Naive thymus-derived CD8-positive, alpha-beta T cell (primary cell): ENCODE measurements at regions not wholly inside any gene's neighbourhood (a gene's known extent, or its start where the extent isn't known, plus 50 kb on each side); places are given as distances from the start of the nearest gene placed in this dataset.
"Not testable (repeated sequence)": the region's sequence is repeated elsewhere in the genome, so short reads cannot be mapped to it uniquely, and the experiment has no call there.

Experiments
- ATAC-seq, 2 donors: fragments of 150-1000 bp; cut with Tn5 transposase in 1 of 2; sonication (Bioruptor Pico), chemical (Tn5 transposase) in 1 of 2; 1 replicate in 1 of 2; 2 replicates in 1 of 2; pipeline ENCODE4 v1.10.0; 2021; ENCODE audit warnings: mild to moderate bottlenecking in 2 of 2, moderate library complexity in 2 of 2
- POLR2A ChIA-PET: fragments of 350-600 bp; sonication (Branson Sonifier 250); formaldehyde crosslinking; loops from one replicate; lab custom pipeline; 2021; ENCODE audit warnings: antibody characterized with exemption; lab: Charles Lee
- DNase-seq, 10 donors: peaks; one replicate each; pipeline versions ENCODE4 v3.0.0 to v3.0.0-alpha.2; 2020 to 2022
- H3K27ac Mint-ChIP-seq, 10 donors: one replicate each; pipeline ENCODE4 v1.8.0; 2020 to 2022; ENCODE audit warnings: mild to moderate bottlenecking in 10 of 10, mixed read lengths in 10 of 10, moderate library complexity in 4 of 10, inconsistent platforms in 1 of 10
- H3K27me3 Mint-ChIP-seq, 5 donors: one replicate each; pipeline ENCODE4 v1.8.0; 2021 to 2022; ENCODE audit warnings: mixed read lengths in 5 of 5
- H3K36me3 Mint-ChIP-seq, 3 donors: one replicate each; pipeline ENCODE4 v1.8.0; 2020 to 2022; ENCODE audit warnings: mixed read lengths in 3 of 3, mild to moderate bottlenecking in 2 of 3, inconsistent platforms in 1 of 3
- H3K4me1 Mint-ChIP-seq, 4 donors: one replicate each; pipeline ENCODE4 v1.8.0; 2021 to 2022; ENCODE audit warnings: mixed read lengths in 4 of 4
- H3K4me3 Mint-ChIP-seq, 10 donors: one replicate each; pipeline ENCODE4 v1.8.0; 2020 to 2022; ENCODE audit warnings: mild to moderate bottlenecking in 10 of 10, mixed read lengths in 10 of 10, moderate library complexity in 6 of 10, inconsistent platforms in 1 of 10
- H3K9me3 Mint-ChIP-seq, 9 donors: one replicate each; pipeline ENCODE4 v1.8.0; 2020 to 2022; ENCODE audit warnings: mixed read lengths in 9 of 9, mild to moderate bottlenecking in 3 of 9, inconsistent platforms in 1 of 9, moderate library complexity in 1 of 9

DNA sequence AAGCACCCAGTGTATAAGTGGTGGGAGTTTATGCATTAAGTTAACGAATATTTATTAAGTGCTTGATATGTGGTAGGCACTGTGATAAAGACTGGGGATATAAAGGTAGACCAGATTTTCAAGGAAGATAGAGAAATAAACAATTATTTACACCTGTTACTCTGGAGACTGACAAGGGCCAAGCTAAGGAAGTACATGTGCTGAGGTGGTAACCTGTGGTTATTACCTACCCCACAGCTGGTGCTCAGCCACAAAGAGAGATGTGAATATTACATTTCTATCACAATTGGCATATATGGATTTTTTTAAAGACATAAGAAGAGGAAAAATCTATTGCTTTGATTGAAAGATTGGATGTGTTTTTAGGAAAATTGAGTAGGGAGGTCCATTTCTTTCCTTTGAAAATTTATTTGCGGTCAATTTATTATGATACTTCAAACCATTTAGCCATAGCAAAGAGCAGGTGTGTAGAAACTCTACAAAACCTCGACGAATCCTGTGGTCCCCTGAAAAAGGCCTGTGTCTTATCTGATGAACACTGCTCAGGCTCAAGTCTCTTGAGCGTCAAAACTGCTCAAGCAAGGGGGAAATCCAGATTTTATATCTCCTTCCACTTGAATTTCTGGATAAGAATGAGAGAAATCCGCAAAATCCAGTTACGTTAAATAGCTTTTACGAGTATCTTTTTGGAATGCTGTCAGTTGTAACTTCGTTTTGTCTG is 217.7 kb upstream of the HAND2 start:
- POLR2A ChIA-PET, result no interaction called here
- no peak for ATAC-seq
- Mint-ChIP-seq H3K27me3 (peaks cover 0 to 11% (median 3%) of the 10 kb centered on the region in 5 donors), H3K4me1 (no peaks in the 10 kb centered on the region), H3K9me3 (peaks cover 0 to 5% (median 0%) of the 10 kb centered on the region in 9 donors), H3K27ac (no peak overlapping the region), H3K36me3 (no peaks in the 10 kb centered on the region), H3K4me3 (no peak overlapping the region)
- DNase-seq, result no peak

DNA sequence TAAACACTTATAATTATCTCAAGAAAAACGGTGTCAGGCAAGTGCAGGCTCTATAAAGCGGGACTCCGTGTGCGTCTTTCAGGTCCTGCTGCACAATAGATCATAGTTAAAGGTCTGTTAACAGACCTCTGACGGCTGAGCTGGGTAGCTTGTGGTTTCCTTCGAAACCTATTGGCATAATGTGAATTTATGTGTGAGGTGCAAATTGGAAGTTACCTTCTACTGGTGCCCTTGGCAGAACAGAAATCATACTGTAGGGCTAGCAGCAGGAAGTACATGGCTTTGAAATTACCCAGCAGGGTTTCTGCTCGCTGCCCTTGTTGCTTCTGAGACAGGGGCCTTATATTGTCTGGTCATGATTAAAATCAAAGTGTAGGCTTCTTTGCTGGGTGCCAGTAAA is 216.4 kb upstream of the HAND2 start:
- POLR2A ChIA-PET, result no interaction called here
- Mint-ChIP-seq H3K4me3 (no peak overlapping the region), H3K27me3 (peaks cover 0 to 3% (median 0%) of the 10 kb centered on the region in 5 donors), H3K27ac (no peak overlapping the region), H3K4me1 (no peaks in the 10 kb centered on the region), H3K36me3 (no peaks in the 10 kb centered on the region), H3K9me3 (peaks cover 0 to 5% (median 0%) of the 10 kb centered on the region in 9 donors)
- ATAC-seq (no peak), DNase-seq (no peak)

DNA sequence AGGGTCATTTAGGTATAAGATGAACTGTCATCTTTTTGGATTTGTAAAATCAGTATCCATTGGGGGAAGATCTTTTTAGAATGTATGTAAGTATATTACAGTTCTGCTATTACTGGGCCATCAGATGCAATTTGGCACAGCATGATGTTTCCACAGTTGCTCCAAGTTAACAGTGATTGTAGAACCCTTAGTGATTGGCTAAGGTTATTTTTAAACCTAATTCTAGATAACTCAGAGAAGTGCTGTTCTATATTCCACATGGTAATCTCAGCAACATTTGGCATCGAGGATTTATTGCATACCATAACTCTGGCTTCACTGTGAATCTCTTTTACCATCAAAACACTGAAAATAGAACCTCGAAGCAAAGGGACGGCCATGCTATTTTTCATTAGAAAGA is 215.7 kb upstream of the HAND2 start:
- no peak for ATAC-seq
- H3K4me3 Mint-ChIP-seq, result no peak overlapping the region
- H3K27me3 Mint-ChIP-seq, result peaks cover 0 to 3% (median 0%) of the 10 kb centered on the region in 5 donors

DNA sequence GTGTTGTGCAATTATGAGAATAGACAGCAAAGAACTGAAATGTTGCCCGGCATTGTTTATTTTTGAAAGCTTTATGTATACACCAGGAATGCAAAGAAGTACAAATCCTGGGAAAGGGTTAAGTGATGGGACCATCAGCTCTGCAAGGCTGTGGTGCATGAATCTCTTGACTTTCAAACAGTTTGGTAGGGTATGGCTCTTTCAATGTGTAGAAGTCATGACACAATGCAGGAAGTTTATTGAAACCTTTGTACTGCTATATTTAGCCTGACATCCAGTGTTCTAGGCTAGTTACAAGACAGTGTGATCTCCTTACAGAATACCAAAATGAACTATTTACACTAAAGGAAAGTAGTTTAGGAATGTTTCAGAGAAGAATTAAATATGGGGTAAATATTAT is 206.8 kb upstream of the HAND2 start:
- Mint-ChIP-seq H3K4me1 (no peaks in the 10 kb centered on the region), H3K27ac (no peak overlapping the region)

More for the DNA sequence above, 215.7 kb upstream of the HAND2 start:
- H3K9me3 Mint-ChIP-seq, result peaks cover 0 to 5% (median 0%) of the 10 kb centered on the region in 9 donors
- DNase-seq, result no peak
- no peaks in the 10 kb centered on the region for H3K36me3 Mint-ChIP-seq
- H3K4me1 Mint-ChIP-seq, result no peaks in the 10 kb centered on the region
- POLR2A ChIA-PET, result no interaction called here
- H3K27ac Mint-ChIP-seq, result no peak overlapping the region

DNA sequence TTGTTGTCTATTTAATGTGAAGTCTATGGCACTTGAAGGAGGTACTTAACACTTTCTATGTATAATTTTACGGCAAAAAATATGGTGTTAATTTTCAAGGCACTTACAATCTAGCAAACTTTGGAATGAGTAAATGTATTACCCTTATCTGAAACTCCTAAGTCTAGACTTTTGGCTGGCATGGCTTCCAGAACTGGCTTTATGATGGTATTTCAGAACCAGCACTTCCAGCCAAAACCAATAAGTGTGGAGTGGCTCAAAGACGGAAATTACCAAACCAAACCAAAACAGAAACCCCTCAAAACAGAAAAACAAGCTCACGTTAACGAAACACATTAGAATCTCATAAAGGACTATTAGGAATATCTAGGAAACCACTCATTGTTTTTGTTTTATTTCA is 205.6 kb upstream of the HAND2 start:
- no peak overlapping the region for H3K4me3 Mint-ChIP-seq
- peaks cover 0 to 4% (median 0%) of the 10 kb centered on the region in 5 donors for H3K27me3 Mint-ChIP-seq
- DNase-seq (no peak), ATAC-seq (no peak)
- H3K4me1 Mint-ChIP-seq, result no peaks in the 10 kb centered on the region
- POLR2A ChIA-PET, result no interaction called here
- H3K27ac Mint-ChIP-seq, result no peak overlapping the region
- peaks cover 0 to 10% (median 2%) of the 10 kb centered on the region in 9 donors for H3K9me3 Mint-ChIP-seq
- H3K36me3 Mint-ChIP-seq, result peaks cover 0 to 5% (median 0%) of the 10 kb centered on the region in 3 donors

More for the DNA sequence above, 206.8 kb upstream of the HAND2 start:
- no peak for ATAC-seq
- H3K36me3 Mint-ChIP-seq, result peaks cover 0 to 5% (median 0%) of the 10 kb centered on the region in 3 donors
- peaks cover 0 to 4% (median 0%) of the 10 kb centered on the region in 5 donors for H3K27me3 Mint-ChIP-seq
- no peak overlapping the region for H3K4me3 Mint-ChIP-seq
- DNase-seq, result no peak
- POLR2A ChIA-PET, result no interaction called here
- peaks cover 0 to 10% (median 1%) of the 10 kb centered on the region in 9 donors for H3K9me3 Mint-ChIP-seq

DNA sequence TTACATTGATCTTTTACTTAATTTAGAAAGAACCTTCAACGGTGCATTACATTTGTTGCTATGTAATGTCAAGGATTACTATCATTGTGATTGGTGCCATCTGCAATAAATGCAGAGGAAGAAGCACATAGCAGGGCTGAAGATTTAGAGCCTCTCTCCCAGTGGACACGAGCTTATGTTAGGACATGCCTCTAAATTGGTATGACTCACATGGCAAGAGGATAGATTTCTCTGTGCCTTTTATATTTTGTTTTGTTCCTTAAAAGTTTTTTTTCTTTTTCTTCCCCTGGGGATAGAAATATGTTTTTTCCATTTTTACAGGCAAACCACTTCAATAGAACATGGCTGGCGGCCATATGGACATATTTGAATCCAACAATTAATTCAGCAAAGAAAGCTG is 205.0 kb upstream of the HAND2 start:
- Mint-ChIP-seq H3K27me3 (peaks cover 0 to 4% (median 0%) of the 10 kb centered on the region in 5 donors), H3K9me3 (peaks cover under 1 to 10% (median 3%) of the 10 kb centered on the region in 9 donors), H3K4me1 (no peaks in the 10 kb centered on the region), H3K36me3 (peaks cover 0 to 5% (median 0%) of the 10 kb centered on the region in 3 donors), H3K4me3 (no peak overlapping the region), H3K27ac (no peak overlapping the region)
- no peak for DNase-seq
- POLR2A ChIA-PET, result no interaction called here
- ATAC-seq, result no peak

DNA sequence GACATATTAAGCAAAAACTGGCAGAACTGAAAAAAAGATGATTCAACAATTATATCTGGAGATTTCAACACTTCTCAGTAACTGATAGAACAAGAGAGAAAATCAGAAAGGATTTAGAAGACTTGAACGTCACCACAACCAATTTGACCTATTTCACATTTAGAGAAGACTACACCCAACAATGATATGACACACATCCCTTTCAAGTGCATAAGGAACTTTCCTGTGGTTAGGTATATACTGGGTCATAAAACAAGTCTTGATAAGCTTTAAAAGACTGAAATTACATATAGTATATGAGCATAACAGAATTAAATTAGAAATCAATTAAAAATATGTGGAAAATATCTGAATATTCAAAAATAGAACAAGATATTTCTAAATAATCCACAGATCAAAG is 201.2 kb upstream of the HAND2 start:
- Mint-ChIP-seq H3K27me3 (peaks cover 0 to 11% (median 8%) of the 10 kb centered on the region in 5 donors), H3K9me3 (peaks cover 1 to 31% (median 16%) of the 10 kb centered on the region in 9 donors), H3K27ac (no peak overlapping the region), H3K4me3 (no peak overlapping the region), H3K4me1 (no peaks in the 10 kb centered on the region), H3K36me3 (peaks cover 0 to 16% (median 0%) of the 10 kb centered on the region in 3 donors)
- POLR2A ChIA-PET, result no interaction called here
- no peak for DNase-seq
- no peak for ATAC-seq

DNA sequence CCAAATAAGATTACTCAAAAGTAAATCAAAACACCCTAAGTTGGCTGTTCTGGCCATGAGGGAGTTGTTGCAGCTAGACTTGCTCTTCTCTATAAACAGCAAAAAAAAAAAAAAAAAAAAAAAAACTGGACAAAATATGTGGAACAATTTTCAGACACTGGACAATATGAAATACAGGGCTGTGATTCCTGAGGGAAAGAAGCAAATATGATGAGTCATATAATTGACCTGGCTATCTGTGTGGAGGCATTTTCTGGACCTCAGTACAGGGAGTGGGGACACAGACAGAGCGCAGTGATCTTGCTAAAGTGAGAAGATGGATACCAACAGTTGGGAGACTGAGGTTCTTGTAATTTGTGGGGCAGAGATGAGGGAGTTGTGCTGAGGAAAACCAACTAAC is 192.0 kb upstream of the HAND2 start:
- Mint-ChIP-seq H3K4me1 (no peaks in the 10 kb centered on the region), H3K9me3 (peaks cover 10 to 34% (median 18%) of the 10 kb centered on the region in 9 donors), H3K27me3 (peaks cover 0 to 11% (median 4%) of the 10 kb centered on the region in 5 donors), H3K4me3 (no peak overlapping the region), H3K27ac (no peak overlapping the region), H3K36me3 (peaks cover 0 to 11% (median 0%) of the 10 kb centered on the region in 3 donors)
- DNase-seq (no peak), ATAC-seq (no peak)
- POLR2A ChIA-PET, result no interaction called here

DNA sequence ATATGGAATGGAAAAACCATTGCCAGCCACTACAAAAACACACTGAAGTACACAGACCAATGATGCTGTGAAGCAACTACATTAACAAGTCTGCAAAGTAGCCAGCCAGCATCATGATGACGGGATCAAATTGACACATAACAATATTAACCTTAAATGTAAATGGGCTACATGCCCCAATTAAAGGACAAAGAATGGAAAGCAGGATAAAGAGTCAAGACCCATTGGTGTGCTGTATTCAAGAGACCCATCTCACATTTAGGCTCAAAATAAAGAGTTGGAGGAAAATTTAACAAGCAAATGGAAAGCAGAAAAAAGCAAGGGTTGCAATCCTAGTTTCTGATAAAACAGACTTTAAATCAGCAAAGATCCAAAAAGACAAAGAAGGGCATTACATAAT is 188.5 kb upstream of the HAND2 start:
- H3K27ac Mint-ChIP-seq, POLR2A ChIA-PET, DNase-seq, H3K4me3 Mint-ChIP-seq, H3K4me1 Mint-ChIP-seq, ATAC-seq: not testable (repeated sequence)
- peaks cover 10 to 27% (median 19%) of the 10 kb centered on the region in 9 donors for H3K9me3 Mint-ChIP-seq
- peaks cover 0 to 11% (median 0%) of the 10 kb centered on the region in 3 donors for H3K36me3 Mint-ChIP-seq
- peaks cover 0 to 19% (median 2%) of the 10 kb centered on the region in 5 donors for H3K27me3 Mint-ChIP-seq

DNA sequence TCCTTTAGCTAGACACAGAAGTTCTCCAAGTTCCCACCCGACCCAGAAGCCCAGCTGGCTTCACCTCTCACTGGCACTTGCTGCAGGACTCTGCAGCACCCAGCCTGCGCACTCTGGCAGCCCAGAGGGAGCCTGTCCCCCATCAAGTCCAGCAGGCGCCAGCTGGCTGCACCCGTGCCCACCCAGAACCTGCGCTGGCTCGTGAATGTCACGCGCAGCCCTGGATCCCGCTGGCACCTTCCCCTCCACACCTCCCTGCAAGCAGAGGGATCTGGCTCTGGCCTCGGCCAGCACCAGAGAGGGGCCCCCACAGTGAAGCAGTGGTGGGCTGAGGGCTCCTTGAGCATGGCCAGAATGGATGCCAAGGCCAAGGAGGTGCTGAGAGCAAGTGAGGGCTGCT is 187.6 kb upstream of the HAND2 start:
- ATAC-seq, result no peak
- Mint-ChIP-seq H3K9me3 (peaks cover 10 to 27% (median 17%) of the 10 kb centered on the region in 9 donors), H3K36me3 (peaks cover 0 to 11% (median 0%) of the 10 kb centered on the region in 3 donors), H3K4me1 (no peaks in the 10 kb centered on the region), H3K4me3 (no peak overlapping the region), H3K27ac (no peak overlapping the region), H3K27me3 (peaks cover 0 to 19% (median 2%) of the 10 kb centered on the region in 5 donors)
- POLR2A ChIA-PET, result no interaction called here
- DNase-seq, result no peak

DNA sequence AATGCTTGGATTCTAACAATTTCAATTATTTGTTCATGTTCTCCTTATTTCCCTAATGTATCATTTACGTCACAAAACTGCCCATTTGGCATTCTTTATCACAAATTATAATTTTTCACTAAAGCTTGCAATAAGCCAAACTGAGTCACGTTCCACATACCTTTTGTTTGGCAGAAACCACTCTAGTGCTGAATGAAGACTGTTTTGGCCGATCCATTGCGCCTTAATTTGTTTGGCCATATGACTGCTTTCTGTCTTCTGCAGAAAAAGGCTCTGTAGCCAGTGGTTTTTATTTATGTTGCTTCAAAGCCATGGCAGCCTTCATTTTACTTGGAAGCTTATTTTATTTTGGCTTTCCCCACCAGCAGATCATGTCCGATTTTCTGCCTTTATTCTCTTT is 184.4 kb upstream of the HAND2 start:
- H3K27ac Mint-ChIP-seq, result no peak overlapping the region

DNA sequence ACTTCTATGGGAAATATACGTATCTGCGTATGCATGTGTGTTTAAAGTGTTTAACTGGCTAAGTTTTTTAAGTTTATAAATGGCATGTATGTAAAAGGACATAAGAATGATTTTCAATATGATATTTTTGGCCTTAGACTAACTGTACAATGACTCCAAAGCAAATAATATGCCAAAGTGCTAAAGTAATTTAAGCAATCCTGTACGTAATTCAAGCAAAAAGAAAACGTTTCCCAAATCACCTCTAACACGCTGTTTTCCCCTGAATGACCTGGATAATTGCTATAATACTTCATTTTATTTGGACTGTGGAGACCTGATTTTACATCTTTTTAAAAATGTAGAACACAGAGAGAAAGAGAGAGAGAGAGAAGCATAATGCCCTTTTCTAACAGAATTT is 183.0 kb upstream of the HAND2 start:
- Mint-ChIP-seq H3K4me3 (no peak overlapping the region), H3K27ac (no peak overlapping the region), H3K9me3 (peaks cover 0 to 13% (median 8%) of the 10 kb centered on the region in 9 donors), H3K36me3 (peaks cover 0 to 3% (median 0%) of the 10 kb centered on the region in 3 donors), H3K4me1 (no peaks in the 10 kb centered on the region), H3K27me3 (peaks cover 0 to 16% (median 4%) of the 10 kb centered on the region in 5 donors)
- no peak for DNase-seq
- no peak for ATAC-seq
- POLR2A ChIA-PET, result no interaction called here

More for the DNA sequence above, 184.4 kb upstream of the HAND2 start:
- H3K4me3 Mint-ChIP-seq, result no peak overlapping the region
- H3K27me3 Mint-ChIP-seq, result peaks cover 0 to 14% (median 4%) of the 10 kb centered on the region in 5 donors
- DNase-seq (no peak), ATAC-seq (no peak)
- POLR2A ChIA-PET, result no interaction called here
- H3K36me3 Mint-ChIP-seq, result peaks cover 0 to 11% (median 0%) of the 10 kb centered on the region in 3 donors
- peaks cover 6 to 27% (median 16%) of the 10 kb centered on the region in 9 donors for H3K9me3 Mint-ChIP-seq
- H3K4me1 Mint-ChIP-seq, result no peaks in the 10 kb centered on the region

DNA sequence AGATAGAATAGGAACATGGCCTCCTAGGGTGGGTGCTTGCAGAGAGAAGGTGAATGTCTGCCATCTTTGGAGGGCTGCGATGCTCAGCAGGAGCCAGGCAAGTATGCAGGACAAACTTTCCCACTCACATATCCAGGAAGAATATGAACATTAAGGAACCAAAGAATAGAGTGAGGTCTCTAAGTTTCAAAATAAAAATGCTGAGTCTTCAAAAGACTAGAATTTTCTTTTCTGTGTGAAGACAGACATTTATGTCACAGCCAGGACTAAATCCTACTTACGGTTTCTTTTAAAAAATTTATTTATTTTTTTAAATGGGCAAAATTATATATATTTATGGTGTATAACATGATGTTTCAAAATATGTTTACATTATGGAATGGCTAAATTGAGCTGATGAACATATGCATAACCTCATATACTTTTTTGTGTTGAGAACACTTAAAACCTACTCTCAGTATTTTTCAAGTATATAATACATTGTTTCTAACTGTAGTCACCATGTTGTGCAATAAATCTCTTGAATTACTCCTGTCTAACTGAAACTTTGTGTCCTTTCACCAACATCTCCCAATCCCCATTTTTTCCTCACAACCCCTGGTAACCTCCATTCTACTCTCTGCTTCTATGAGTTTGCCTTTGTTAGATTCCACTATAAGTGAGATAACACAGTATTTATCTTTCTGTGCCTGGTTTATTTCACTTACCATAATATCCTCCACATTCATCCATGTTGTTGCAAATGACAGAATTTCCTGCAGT is 177.8 kb upstream of the HAND2 start:
- peaks cover 0 to 10% (median 0%) of the 10 kb centered on the region in 9 donors for H3K9me3 Mint-ChIP-seq
- peaks cover 0 to 1% (median 0%) of the 10 kb centered on the region in 3 donors for H3K36me3 Mint-ChIP-seq
- POLR2A ChIA-PET, result no interaction called here
- DNase-seq (no peak), ATAC-seq (no peak)
- no peaks in the 10 kb centered on the region for H3K4me1 Mint-ChIP-seq
- H3K27ac Mint-ChIP-seq, result no peak overlapping the region
- H3K27me3 Mint-ChIP-seq, result peaks cover 0 to 16% (median 4%) of the 10 kb centered on the region in 5 donors
- no peak overlapping the region for H3K4me3 Mint-ChIP-seq
